HG02642 (cell line): ENCODE measurements at regions not wholly inside any gene's neighbourhood (a gene's known extent, or its start where the extent isn't known, plus 50 kb on each side); places are given as distances from the start of the nearest gene placed in this dataset.

ENCODE experiments used
- ATAC-seq: cut with Tn5 transposase; IDR thresholded peaks from one replicate; pipeline ENCODE4 v1.9.1; 2021; ENCODE audit warnings: mild to moderate bottlenecking; ENCODE audit not compliant: unreplicated experiment, poor library complexity

- ATAC-seq, result no peak
Observed at GRCh38 chr14:71834284-71835204, 97.7 kb upstream of the RGS6 start.

- ATAC-seq, result no peak
Observed at GRCh38 chr14:71852181-71852580, 80.0 kb upstream of the RGS6 start.

- no peak for ATAC-seq
Observed at GRCh38 chr14:71855399-71856036, 76.7 kb upstream of the RGS6 start.

- no peak for ATAC-seq
Observed at GRCh38 chr14:71856199-71856919, 75.9 kb upstream of the RGS6 start.

GRCh38 chr14:71863049-71863448 lies 69.2 kb upstream of the RGS6 start:
- ATAC-seq, result no peak

- no peak for ATAC-seq
Observed at GRCh38 chr14:71863766-71864165, 68.5 kb upstream of the RGS6 start.
